ENCODE measurements at regions not wholly inside any gene's neighbourhood (a gene's known extent, or its start where the extent isn't known, plus 50 kb on each side); places are given as distances from the start of the nearest gene placed in this dataset.
"Not testable (repeated sequence)": the region's sequence is repeated elsewhere in the genome, so short reads cannot be mapped to it uniquely, and the experiment has no call there.

DNA sequence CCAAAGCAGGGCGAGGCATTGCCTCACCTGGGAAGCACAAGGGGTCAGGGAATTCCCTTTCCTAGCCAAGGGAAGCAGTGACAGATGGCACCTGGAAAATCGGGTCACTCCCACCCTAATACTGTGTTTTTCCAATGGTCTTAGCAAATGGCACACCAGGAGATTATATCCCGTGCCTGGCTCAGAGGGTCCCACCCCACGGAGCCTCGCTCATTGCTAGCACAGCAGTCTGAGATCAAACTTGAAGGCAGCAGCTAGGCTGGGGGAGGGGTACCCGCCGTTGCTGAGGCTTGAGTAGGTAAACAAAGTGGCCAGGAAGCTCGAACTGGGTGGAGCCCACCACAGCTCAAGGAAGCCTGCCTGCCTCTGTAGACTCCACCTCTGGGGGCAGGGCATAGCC is 664.6 kb downstream of the NUP35 start:
- DNase-seq (ENCODE audit: low spot score), result peak; percentile 82

DNA sequence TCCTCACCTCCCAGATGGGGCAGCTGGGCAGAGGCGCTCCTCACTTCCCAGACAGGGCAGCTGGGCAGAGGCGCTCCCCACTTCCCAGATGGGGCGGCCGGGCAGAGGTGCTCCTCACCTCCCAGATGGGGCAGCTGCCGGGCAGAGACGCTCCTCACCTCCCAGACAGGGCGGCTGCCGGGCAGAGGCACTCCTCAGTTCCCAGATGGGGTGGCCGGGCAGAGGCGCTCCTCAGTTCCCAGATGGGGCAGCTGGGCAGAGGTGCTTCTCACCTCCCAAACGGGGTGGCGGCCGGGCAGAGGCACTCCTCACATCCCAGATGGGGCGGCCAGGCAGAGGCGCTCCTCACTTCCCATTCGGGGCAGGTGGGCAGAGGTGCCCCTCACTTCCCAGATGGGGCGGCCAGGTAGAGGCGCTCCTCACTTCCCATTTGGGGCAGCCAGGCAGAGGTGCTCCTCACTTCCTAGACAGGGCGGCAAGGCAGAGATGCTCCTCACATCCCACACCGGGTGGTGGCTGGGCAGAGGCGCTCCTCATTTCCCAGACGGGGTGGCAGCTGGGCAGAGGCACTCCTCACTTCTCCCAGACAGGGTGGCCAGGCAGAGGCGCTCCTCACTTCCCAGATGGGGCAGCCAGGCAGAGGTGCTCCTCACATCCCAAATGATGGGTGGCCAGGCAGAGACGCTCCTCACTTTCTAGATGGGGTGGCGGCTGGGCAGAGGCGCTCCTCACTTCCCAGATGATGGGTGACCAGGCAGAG is 668.1 kb downstream of the NUP35 start:
- not testable (repeated sequence) for DNase-seq (ENCODE audit: low spot score)

DNA sequence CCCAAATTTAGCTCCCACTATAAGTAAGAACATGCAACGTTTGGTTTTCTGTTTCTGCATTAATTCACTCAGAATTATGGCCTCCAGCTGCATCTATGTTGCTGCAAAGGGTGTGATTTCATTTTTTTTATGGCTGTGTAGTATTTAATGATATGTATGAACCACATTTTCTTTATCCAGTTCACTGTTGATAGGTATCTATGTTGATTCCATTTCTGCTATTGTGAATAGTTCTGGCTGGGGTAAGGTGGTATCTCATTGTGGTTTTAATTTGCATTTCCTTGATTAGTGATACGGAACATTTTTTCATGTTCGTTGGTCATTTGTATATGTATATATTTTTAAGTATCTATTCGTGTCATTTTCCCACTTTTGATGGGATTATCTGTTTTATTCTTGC is 674.3 kb downstream of the NUP35 start:
- DNase-seq (ENCODE audit: low spot score), result no peak

- DNase-seq (ENCODE audit: low spot score), result no peak
Measured at GRCh38 chr2:183799761-183800160, 675.5 kb downstream of the NUP35 start.

DNA sequence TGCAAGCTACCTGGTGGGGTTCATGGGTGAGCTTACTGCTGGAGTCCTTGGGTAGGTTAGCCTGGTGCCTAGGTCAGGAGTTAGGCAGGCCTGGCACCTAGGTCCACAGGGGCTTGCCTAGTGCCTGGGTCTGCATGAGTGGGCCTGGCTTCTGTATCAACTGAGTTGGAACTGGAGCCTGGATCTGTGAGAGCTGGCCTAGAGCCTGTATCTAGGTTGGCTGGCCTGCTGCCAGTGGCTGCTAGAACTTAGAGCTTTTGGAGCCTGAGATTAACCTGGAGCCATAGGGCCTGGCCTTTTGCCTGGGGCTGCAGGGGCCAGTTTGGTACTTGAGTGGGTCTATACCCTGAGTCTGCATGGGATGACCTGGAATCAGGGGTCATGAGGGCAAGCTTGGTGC is 679.4 kb downstream of the NUP35 start:
- DNase-seq (ENCODE audit: low spot score), result no peak

- no peak for DNase-seq (ENCODE audit: low spot score)
Measured at GRCh38 chr2:183807870-183808269, 683.6 kb downstream of the NUP35 start.

GRCh38 chr2:183809404-183809803 is 685.2 kb downstream of the NUP35 start:
- DNase-seq (ENCODE audit: low spot score), result no peak

- DNase-seq (ENCODE audit: low spot score), result no peak
Measured at GRCh38 chr2:183811281-183811680, 687.0 kb downstream of the NUP35 start.

GRCh38 chr2:183812091-183812490 is 687.8 kb downstream of the NUP35 start:
- no peak for DNase-seq (ENCODE audit: low spot score)

DNA sequence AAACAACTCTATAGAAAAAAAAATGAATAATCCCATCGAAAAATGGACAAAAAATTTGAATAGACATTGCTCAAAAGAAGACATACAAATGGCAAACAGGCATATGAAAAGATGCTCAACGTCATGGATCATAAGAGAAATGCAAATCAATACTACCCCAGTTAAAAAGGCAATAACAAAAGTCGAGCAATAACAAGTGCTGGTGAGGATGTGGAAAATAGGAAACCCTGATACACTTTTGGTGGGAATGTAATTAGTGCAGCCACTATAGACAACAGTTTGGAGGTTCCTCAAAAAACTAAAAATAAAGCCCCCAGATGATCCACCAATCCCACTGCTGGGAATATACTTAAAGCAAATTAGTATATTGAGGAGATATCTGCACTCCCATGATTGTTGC is 701.5 kb downstream of the NUP35 start:
- DNase-seq (ENCODE audit: low spot score), result no peak

DNA sequence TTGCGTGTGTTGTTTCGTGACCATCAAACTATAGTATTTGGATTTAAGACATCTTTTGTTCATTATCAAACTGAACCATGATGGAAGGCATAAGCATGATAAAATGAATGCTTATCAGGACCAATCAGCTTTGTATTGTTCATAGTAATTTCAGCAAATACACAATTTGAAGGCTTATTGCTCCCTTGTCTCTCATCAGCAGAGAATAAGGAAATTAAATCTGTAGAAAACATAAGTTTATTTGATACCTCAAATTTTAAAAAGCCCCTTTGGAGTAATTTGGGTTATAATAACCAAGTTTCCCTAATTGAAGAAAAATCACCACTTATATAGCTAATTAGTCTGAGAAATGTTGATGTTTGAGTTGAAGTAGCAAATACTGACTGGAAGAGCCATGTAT is 705.7 kb downstream of the NUP35 start:
- no peak for DNase-seq (ENCODE audit: low spot score)

- no peak for DNase-seq (ENCODE audit: low spot score)
Measured at GRCh38 chr2:183837157-183837556, 712.9 kb downstream of the NUP35 start.

- DNase-seq (ENCODE audit: low spot score), result no peak
Measured at GRCh38 chr2:183838295-183838694, 714.1 kb downstream of the NUP35 start.

- DNase-seq (ENCODE audit: low spot score), result no peak
Measured at GRCh38 chr2:183840061-183840584, 715.9 kb downstream of the NUP35 start.

- not testable (repeated sequence) for DNase-seq (ENCODE audit: low spot score)
Measured at GRCh38 chr2:183849826-183850225, 725.6 kb downstream of the NUP35 start.

- no peak for DNase-seq (ENCODE audit: low spot score)
Measured at GRCh38 chr2:183859129-183859528, 734.9 kb downstream of the NUP35 start.

DNA sequence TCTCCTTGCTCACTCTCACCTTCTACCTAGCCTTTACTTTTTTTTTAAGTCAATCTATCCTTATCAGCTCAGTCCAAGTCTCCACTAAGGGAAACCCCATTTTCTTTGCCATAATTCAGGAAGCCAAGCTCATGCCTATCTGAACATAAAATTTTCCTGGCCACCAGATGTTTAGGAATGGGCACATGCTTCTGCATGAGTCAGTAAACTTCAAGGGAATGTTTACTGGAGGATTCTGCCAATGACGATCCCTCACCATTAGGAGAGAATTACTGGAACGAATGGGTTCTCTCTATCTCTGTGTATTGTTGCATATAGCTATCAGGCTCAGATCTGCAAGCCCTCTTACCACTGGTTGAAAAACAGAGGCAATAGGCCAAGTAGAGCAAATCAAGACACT is 731.7 kb upstream of the ZNF804A start:
- no peak for DNase-seq (ENCODE audit: low spot score)

DNA sequence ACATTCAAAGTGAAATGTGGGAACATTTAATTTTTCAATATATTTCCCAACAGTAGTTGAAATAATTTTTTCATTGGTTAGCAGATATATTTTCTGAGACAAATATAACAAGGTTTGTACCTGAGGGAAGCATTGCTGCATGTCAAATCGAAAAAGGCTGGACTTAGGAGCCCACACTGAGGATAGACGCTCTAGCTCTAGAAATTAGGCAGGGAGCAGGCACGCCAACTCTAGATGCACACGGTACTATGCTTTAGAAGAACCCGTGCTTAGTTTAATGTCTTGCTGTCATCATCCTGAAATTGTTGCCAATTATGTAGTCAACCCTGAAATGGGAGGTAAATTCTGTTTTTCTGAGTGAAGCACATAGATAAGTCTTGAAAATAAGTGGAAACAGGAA is 731.1 kb upstream of the ZNF804A start:
- DNase-seq (ENCODE audit: low spot score), result no peak

DNA sequence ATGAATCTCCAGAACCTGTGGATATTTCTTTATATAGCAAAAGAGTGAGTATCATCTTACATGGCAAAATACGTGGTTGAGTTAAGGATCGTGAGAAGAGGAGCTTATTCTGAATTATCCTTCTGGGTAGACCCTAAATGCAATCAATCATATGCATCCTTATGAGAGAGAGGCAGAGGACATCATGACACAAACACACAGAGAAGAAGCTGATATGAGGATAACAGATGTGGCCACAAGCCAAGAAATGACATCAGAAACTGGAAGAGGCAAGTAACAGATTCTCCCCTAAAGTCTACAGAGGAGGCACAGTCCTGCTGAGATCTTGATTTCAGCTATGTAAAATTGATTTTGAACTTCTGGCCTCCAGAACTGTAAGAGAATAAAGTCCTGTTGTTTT is 730.2 kb upstream of the ZNF804A start:
- no peak for DNase-seq (ENCODE audit: low spot score)

- no peak for DNase-seq (ENCODE audit: low spot score)
Measured at GRCh38 chr2:183868707-183869106, 729.6 kb upstream of the ZNF804A start.

DNA sequence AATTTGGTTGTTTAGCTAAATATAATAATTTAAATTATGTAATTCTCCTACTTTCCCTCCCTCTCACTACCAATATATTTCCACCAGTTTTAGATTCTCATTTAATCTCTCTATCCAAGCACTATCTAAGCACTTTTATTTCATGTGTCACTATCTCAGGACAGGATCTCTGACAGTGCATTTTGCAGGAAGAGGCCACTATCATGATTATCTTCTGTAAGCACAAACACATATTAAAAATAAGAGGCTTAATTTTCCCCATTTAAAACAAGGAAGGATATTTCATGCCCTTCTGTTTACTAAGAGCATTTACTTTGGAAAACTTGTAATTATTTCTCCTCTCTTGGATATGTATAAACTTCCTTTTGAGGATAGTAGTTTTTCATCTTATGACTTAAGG is 726.2 kb upstream of the ZNF804A start:
- no peak for DNase-seq (ENCODE audit: low spot score)

DNA sequence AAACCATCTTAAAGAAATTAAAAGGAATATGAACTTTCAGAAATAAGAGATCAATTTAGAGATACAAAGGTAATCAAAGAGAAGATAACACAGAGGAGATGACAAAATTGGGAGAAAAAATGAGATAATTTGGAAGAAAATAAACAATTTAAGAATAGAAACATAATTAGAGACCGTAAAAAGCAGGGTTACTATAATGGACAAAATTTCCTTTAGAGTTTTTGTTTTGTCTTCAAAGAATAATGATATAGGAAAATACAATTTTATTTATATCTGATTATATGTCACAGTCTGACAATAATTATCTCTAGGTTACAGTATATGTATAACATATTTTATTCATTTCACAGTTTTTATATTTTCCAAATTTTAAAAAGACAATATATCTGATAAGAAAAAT is 716.4 kb upstream of the ZNF804A start:
- DNase-seq (ENCODE audit: low spot score), result no peak

GRCh38 chr2:183892315-183892941 is 705.9 kb upstream of the ZNF804A start:
- no peak for DNase-seq (ENCODE audit: low spot score)

Data from mesenteric fat pad (tissue), 1 donor.